OCI-LY3 (cell line): ENCODE measurements at regions not wholly inside any gene's neighbourhood (a gene's known extent, or its start where the extent isn't known, plus 50 kb on each side); places are given as distances from the start of the nearest gene placed in this dataset.

Experiments
- H2AFZ ChIP-seq: fragments of 200-600, 300-600 bp; shearing (Covaris generic); 2 replicates; pipeline ENCODE4 v1.6.0; 2014; ENCODE audit warnings: antibody characterized with exemption, low read depth, low read length
- H3K27ac ChIP-seq: fragments of 200-600, 300-600 bp; sonication (generic); 2 replicates; pipeline ENCODE4 v1.5.1; 2014; ENCODE audit warnings: mild to moderate bottlenecking, low read length, moderate library complexity, mixed read lengths
- H3K27me3 ChIP-seq: fragments of 200-600, 300-600 bp; sonication (generic); 2 replicates; pipeline ENCODE4 v1.6.1; 2014; ENCODE audit warnings: low read depth, low read length, mixed read lengths
- H3K36me3 ChIP-seq: fragments of 200-600, 300-600 bp; sonication (generic); replicated peaks from 2 replicates; pipeline ENCODE3; 2014; ENCODE audit warnings: low read depth, low read length, mixed read lengths
- H3K4me1 ChIP-seq: fragments of 300-600, 200-600 bp; sonication (generic); 2 replicates; pipeline ENCODE4 v1.6.1; 2014; ENCODE audit warnings: low read length, mixed read lengths
- H3K4me2 ChIP-seq: fragments of 200-600, 300-600 bp; sonication (generic); 2 replicates; pipeline ENCODE4 v1.6.1; 2014; ENCODE audit warnings: low read length, mixed read lengths
- H3K4me3 ChIP-seq: fragments of 300-600, 200-600 bp; sonication (generic); 2 replicates; pipeline ENCODE4 v1.5.1; 2014; ENCODE audit warnings: antibody characterized with exemption, mild to moderate bottlenecking, low read length, moderate library complexity
- H3K79me2 ChIP-seq: fragments of 300-600, 200-600 bp; shearing (Covaris generic); 2 replicates; pipeline ENCODE4 v1.6.1; 2014; ENCODE audit warnings: mild to moderate bottlenecking, low read length, mixed read lengths
- H3K9ac ChIP-seq: fragments of 300-600, 200-600 bp; shearing (Covaris generic); 2 replicates; pipeline ENCODE4 v1.6.0; 2014; ENCODE audit warnings: mild to moderate bottlenecking, low read length, moderate library complexity
- H3K9me3 ChIP-seq: fragments of 200-600, 300-600 bp; shearing (Covaris generic); 2 replicates; pipeline ENCODE4 v1.6.1; 2014; ENCODE audit warnings: low read length, mixed read lengths; ENCODE audit not compliant: insufficient read depth
- H4K20me1 ChIP-seq: fragments of 200-600, 300-600 bp; sonication (generic); 2 replicates; pipeline ENCODE4 v1.6.1; 2016; ENCODE audit warnings: low read length, mixed read lengths; ENCODE audit not compliant: insufficient read depth
- EZH2phosphoT487 ChIP-seq: fragments of 200-600 bp; shearing (Covaris generic); IDR thresholded peaks from 2 replicates; pipeline ENCODE4 v1.6.1; 2018; ENCODE audit warnings: antibody characterized with exemption, mixed run types, low read depth
- TF ChIP-seq, protein P1 (sequence below): fragments of 200-600, 300-600 bp; sonication (generic); IDR thresholded peaks from 2 replicates; pipeline ENCODE4 v1.5.1; 2014; ENCODE audit warnings: antibody characterized with exemption, low read length, low read depth

DNA sequence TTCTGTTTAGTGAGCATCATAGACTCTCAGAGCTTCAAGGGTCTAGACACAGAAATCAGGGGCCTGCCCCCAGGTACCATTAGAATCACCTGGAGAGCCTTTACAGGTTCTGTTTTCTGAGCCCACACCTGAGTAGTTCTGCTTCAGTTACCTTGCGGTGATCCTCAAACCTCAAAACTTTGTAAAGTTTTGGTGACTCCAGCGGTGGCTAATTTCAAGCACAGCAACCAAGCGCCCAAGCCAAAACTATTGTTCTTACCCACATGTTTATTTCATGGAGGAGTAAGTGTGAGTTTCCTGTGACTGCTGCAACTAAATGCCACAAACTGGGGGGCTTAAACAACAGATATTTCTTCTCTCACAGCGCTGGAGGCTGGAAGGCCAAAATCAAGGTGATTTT, 108.9 kb downstream of the FOXD1 start:
- Histone ChIP-seq H3K9me3 (no peaks in the 10 kb centered on the region), H4K20me1 (no peaks in the 10 kb centered on the region), H2AFZ (no peak overlapping the region), H3K9ac (no peak overlapping the region), H3K4me1 (no peaks in the 10 kb centered on the region), H3K4me2 (no peak overlapping the region), H3K4me3 (no peak overlapping the region), H3K36me3 (no peaks in the 10 kb centered on the region), H3K27ac (no peak overlapping the region), H3K79me2 (no peaks in the 10 kb centered on the region), H3K27me3 (peaks cover 14% of the 10 kb centered on the region)
- TF ChIP-seq EZH2phosphoT487: no peak
- TF ChIP-seq, protein P1, sequence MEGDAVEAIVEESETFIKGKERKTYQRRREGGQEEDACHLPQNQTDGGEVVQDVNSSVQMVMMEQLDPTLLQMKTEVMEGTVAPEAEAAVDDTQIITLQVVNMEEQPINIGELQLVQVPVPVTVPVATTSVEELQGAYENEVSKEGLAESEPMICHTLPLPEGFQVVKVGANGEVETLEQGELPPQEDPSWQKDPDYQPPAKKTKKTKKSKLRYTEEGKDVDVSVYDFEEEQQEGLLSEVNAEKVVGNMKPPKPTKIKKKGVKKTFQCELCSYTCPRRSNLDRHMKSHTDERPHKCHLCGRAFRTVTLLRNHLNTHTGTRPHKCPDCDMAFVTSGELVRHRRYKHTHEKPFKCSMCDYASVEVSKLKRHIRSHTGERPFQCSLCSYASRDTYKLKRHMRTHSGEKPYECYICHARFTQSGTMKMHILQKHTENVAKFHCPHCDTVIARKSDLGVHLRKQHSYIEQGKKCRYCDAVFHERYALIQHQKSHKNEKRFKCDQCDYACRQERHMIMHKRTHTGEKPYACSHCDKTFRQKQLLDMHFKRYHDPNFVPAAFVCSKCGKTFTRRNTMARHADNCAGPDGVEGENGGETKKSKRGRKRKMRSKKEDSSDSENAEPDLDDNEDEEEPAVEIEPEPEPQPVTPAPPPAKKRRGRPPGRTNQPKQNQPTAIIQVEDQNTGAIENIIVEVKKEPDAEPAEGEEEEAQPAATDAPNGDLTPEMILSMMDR: no peak

DNA sequence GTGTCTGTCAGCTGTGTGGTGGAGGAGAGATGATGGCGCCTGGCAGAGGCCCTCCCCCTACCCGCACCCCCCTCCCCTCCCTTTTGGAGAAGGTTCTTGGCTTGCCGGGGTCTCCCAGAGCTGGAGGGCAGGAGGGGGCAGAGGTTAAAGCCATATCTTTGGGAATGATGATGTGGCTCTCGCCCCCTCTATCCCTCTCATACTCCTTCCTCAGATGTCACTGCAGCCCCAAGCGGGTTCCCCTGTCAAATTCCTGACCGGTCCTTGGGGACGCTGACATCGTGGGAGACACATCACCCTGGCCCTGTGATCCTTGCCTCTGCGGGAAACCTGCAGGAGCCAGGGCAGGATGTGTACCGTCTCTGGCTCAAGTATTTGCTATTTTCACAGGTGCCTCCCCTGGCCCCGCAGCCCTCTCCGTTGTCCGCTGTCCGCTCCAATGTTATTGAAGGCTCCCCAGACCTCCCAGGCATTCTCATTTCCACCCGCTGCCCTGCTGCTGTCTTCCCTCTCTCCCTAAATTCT, 109.5 kb downstream of the FOXD1 start:
- Histone ChIP-seq H4K20me1 (no peaks in the 10 kb centered on the region), H3K9ac (no peak overlapping the region), H3K4me2 (no peak overlapping the region), H3K79me2 (no peaks in the 10 kb centered on the region), H3K36me3 (no peaks in the 10 kb centered on the region), H3K4me3 (no peak overlapping the region), H3K9me3 (no peaks in the 10 kb centered on the region), H2AFZ (no peak overlapping the region), H3K4me1 (no peaks in the 10 kb centered on the region), H3K27ac (no peak overlapping the region), H3K27me3 (peaks cover 20% of the 10 kb centered on the region)
- no peak for TF ChIP-seq EZH2phosphoT487
- TF ChIP-seq, protein P1: no peak

DNA sequence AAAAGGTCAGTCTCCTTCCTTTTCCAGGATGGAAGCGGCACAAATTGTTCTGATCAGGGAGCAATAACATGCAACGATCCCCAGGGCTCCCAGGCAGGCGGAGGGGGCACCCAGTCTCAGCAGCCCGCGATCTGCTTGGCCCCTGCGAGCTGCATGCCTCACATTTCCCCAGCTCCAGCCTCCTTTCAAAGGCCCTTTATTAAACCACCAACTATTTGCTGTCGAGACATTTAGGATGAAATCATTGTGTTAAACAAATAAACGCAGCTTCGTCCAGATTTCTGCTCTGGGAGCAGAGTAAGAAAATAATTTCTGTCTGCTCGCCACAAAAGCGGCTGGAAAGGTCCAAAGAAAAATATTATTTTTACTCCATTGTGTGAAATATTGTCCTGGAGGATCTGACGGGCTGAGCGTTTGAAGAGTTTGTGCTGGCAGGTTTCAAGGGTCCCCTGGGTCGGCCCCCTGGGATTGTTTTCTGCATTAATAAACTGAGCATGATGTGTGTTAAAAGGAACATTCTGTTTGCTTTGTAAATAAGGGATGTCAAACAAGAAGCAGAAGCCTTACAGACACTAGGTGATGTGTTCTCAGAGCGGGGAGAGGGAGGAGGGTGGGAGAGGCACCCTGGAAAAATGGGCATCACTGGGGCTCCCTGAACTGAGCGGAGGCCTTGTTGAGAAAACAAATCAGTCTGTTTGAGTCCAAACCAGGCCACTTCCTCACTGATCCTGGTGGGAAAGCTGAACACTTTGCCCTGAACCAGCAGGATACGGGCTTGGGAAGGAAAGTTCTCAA, 110.1 kb downstream of the FOXD1 start:
- no peaks in the 10 kb centered on the region for H3K79me2 ChIP-seq
- H4K20me1 ChIP-seq: no peaks in the 10 kb centered on the region
- no peaks in the 10 kb centered on the region for H3K4me1 ChIP-seq
- no peak overlapping the region for H3K4me2 ChIP-seq
- H3K9me3 ChIP-seq: no peaks in the 10 kb centered on the region
- no peak overlapping the region for H3K27ac ChIP-seq
- H3K36me3 ChIP-seq: no peaks in the 10 kb centered on the region
- no peak overlapping the region for H3K4me3 ChIP-seq
- no peak overlapping the region for H3K9ac ChIP-seq
- H3K27me3 ChIP-seq: peaks cover 18% of the 10 kb centered on the region
- no peak overlapping the region for H2AFZ ChIP-seq
- no peak for TF ChIP-seq EZH2phosphoT487
- TF ChIP-seq, protein P1: no peak

DNA sequence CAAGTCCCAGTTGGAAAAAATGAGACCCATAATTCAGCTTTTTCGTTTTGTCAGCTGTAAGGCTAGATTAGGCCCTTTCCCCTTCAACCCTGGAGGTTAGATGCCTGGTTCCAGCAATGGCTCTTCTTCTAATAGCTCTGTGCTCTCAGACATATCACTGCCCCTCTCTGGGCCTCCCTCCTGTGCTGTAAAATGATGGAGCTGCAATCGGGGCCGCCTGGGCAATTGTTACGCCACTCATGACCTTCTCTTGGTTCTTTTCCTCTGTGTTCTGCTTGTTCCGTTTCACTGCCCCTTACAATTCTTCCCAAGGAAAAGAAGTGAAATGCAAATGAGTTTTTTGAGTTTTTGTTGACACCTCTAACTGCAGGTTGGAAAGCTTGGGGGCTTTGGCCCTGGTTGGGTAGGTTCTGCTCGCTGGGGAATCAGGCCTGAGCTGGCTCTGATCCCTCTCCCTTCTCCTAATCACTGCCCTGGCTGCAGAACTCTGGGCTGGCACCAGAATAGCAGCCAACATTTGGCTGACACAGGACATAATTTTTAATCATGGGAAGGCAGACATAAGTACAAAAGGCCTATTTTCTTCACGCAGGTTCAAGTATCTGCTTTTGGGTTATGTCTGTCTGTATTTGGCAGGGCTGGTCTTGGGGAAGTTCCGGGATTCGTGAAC, 110.9 kb downstream of the FOXD1 start:
- Histone ChIP-seq H3K79me2 (no peaks in the 10 kb centered on the region), H3K9ac (no peak overlapping the region), H3K27ac (no peak overlapping the region), H3K4me3 (no peak overlapping the region), H3K4me1 (no peaks in the 10 kb centered on the region), H3K27me3 (peaks cover 18% of the 10 kb centered on the region), H2AFZ (no peak overlapping the region), H3K9me3 (no peaks in the 10 kb centered on the region), H4K20me1 (no peaks in the 10 kb centered on the region), H3K36me3 (no peaks in the 10 kb centered on the region), H3K4me2 (no peak overlapping the region)
- TF ChIP-seq, protein P1: no peak
- no peak for TF ChIP-seq EZH2phosphoT487
